COLO829 (cell line): ENCODE measurements at regions not wholly inside any gene's neighbourhood (a gene's known extent, or its start where the extent isn't known, plus 50 kb on each side); places are given as distances from the start of the nearest gene placed in this dataset.
"Not testable (repeated sequence)": the region's sequence is repeated elsewhere in the genome, so short reads cannot be mapped to it uniquely, and the experiment has no call there.

Source experiments
- DNase-seq: peaks from one replicate; pipeline ENCODE4 v3.0.0; 2012; ENCODE audit warnings: low spot score

DNA sequence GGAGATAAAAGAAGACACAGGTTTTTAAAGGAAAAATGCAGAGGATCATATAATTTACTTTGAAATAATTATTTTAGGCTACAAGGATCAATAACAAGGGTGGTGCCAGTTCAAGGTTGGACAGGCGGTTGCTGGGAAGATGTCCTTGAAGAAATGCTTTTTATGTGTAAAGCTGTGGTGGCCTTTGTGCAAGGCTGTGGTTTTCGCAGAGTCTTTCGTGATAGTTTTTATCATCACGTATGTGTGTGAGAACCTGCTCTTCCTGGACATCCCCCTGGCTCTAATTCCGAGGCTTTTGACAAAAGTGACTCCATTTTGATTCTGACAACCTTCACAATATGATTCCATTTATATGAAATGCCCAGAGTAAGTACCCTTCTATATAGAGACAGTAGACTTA, 85.8 kb upstream of the COG2 start:
- no peak for DNase-seq

DNA sequence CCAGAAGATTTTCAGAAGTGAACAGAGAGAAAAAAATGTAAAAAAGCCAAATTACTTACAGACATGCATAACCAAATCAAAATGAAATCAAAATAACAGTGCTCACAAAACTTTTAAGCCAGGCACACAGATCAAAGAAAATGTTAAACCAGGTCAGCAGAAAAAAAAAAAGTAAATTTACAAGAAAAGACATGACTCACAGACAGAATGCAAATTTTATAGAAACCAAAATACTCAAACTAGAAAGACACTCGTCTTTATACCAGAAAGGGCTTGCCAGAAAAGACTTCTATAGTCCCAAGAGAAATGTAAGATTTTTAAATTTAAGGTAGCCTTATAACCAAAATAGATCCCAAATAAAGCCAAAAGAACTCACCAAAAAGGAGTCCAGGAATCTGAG, 86.5 kb upstream of the COG2 start:
- DNase-seq, result no peak

DNA sequence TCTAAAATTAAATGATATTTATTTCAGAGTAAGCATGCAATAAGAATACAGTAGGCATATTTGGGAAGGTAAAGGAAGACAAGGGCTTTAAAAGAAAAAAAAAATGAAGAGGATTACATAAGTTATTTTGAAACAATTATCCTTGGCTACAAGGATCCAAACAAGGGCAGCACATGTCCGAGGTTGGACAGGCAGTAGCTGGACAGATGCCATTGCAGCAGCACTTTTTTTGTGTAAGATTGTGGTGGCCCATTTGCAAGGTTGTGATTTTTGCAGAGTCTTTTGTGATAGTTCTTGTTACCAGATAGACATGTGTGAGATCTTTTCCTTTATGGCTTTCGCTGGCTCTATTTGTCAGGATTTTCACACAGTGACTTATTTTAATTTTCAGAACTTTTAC, 89.4 kb upstream of the COG2 start:
- DNase-seq, result no peak

DNA sequence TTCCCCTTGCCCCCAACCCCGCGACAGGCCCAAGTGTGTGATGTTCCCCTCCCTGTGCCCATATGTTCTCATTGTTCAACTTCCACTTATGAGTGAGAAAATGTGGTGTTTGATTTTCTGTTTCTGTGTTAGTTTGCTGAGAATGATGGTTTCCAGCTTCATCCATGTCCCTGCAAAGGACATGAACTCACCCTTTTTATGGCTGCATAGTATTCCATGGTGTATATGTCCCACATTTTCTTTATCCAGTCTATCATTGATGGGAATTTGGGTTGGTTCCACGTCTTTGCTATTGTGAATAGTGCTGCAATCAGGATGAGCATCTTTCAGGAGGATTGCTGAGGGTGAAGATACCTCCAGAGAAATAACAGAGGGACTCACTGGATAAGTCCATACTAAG, 91.3 kb upstream of the COG2 start:
- not testable (repeated sequence) for DNase-seq

- DNase-seq, result peak; percentile 14
Observed at GRCh38 chr1:230550428-230550827, 91.9 kb upstream of the COG2 start.

DNA sequence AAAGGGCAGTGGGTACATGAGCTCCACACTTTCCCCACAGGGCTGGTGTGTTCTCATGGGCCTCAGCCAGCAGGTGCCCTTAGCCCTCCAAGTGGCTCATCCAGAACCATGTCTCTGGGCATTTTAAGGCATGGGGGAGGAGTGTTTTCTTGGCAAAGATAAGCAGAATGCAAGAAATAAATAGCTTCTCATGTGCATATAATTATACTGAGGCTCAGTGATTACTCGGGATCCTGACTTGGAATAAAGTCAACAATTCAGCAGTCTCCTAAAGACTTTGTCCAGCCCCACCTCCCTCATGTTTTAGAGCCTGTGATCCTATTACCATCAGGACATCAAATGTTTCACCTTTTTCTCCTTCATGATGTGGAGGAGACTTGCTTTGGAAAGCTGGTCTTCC, 92.7 kb upstream of the COG2 start:
- DNase-seq, result no peak

GRCh38 chr1:230548997-230549396, 93.3 kb upstream of the COG2 start:
- DNase-seq, result no peak

GRCh38 chr1:230548357-230548756, 93.9 kb upstream of the COG2 start:
- DNase-seq, result no peak

GRCh38 chr1:230545181-230545580, 97.1 kb upstream of the COG2 start:
- DNase-seq, result no peak

DNA sequence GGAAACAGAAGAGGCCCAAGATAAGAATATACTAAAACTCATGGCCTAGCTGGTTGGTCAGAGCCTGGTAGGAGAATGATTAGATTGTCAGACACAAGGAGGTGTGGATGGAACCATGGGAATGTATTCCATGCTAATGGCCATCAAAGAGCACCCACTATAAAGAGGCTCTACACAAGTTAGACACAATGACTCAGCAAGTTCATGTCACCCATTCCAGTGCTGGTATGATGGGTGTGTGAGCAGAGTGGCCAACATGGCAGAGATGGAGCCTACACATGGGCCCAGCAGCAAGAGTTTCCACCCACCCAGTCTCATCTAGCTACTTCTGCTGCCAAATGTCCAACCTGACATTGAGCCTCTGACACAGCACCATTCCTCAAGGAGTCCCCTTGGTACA, 97.5 kb upstream of the COG2 start:
- DNase-seq, result no peak

DNA sequence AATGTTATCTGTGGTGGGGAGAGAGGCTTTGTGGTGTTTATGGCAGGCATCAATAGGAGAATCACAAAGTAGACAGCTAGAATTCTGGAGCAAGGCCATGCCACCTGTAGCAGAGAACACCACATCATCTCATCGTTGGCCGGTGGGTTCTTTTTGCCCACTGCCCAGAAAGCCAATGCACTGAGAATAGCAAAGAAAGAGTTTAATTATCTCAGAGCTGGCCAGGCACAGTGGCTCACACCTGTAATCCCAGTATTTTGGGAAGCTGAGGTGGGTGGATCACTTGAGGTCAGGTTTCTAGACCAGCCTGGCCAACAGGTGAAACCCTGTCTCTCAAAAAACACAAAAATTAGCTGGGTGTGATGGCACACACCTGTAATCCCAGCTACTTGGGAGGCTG, 99.2 kb upstream of the COG2 start:
- no peak for DNase-seq

DNA sequence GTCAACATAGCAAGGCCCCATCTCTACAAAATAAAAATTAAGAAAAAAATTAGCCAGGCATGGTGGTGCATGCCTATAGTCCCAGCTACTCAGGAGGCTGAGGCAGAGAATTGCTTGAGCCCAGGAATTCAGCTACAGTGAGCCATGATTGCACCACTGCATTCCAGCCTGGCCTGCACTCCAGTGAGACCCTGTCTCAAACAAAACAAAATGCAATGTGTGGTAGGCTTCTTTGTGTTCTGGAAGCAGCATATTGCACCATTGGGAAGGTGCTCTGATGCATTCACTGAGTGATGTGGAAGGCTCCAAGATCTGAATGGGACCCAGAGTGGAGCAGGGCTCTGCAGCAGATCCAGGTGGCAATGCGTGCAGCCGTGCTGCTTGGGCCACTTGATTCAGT, 99.6 kb upstream of the COG2 start:
- DNase-seq, result no peak

DNA sequence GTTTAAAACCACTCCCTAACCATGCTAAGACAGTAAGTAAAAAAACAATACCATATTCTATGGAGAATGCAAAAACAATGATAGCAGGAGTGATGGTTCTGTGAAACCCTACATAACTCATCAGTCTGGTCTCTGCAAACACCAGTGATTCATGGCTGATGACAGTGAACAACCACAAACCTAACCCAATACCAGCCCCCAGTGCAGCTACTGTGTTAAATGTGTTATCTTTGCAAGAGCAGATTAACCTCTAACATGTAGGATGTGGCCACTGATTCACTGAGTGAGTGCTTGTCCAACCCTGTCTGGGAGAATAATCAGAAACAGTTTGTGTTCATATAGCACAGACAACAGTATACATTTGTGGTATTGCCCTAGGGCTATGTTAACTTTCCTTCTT, 100.2 kb upstream of the COG2 start:
- DNase-seq, result no peak

DNA sequence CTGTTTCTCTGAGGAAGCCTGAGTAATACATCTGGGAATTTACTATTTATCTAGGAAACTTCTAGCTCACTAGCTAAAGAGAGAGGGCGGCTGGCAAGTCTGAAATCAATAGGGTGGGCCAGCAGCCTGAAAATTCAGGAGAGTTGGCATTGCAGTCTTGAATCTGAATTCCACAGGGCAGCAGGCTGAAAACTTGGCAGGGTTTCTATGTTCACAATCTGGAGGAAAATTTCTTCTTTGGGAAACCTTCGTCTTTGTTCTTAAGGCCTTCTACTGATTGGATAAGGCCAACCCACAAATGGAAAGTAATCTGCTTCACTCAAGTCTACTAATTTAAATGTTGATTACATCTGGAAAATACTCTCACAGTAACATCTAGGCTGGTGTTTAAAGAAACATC, 101.0 kb upstream of the COG2 start:
- no peak for DNase-seq

GRCh38 chr1:230540421-230541155, 101.7 kb upstream of the COG2 start:
- no peak for DNase-seq

DNA sequence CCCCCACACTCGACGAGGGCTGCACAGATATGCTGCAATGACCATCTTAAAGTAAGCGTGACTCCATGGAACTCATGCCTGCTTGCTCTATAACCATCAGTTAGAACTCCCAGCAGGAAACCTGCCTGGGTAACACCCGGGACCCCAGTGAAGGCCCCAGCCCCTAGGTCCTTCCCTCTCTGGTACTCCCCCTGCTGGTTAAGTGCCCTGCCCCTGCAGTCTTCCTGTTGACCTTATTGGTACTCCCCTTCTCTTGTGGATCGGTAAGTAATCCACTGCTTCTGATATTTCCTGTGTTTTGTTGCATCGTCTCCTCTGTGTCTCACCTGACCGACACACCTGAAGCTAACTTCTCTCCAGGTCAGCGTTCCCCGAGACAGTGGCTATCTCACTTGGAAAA, 104.8 kb upstream of the COG2 start:
- DNase-seq, result no peak

GRCh38 chr1:230536641-230537155, 105.6 kb upstream of the COG2 start:
- DNase-seq, result no peak

- DNase-seq, result no peak
Observed at GRCh38 chr1:230534224-230534623, 108.1 kb upstream of the COG2 start.

GRCh38 chr1:230531103-230531502, 105.0 kb upstream of the PGBD5 start:
- no peak for DNase-seq

- DNase-seq, result no peak
Observed at GRCh38 chr1:230519246-230519645, 93.1 kb upstream of the PGBD5 start.

GRCh38 chr1:230518511-230518910, 92.4 kb upstream of the PGBD5 start:
- DNase-seq, result no peak

DNA sequence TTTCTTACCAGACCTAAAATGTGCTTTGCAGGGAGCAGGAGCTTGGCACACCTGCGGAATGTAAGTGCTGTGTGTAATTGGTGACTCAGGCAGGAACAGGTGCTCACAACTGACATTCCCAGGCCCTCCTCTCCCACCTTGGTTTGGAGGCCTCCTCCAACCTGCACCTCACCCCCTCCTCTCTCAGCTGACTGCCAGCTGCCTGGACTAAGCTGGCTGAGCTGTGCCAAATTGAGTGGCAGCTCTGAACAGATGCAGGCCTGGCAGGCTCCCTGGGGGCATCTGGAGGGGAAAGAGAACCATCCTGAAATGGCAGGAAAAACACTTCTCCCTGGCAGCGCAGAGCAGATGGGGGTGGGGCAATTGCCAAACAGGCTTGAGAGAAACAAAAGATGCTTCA, 91.7 kb upstream of the PGBD5 start:
- no peak for DNase-seq

- no peak for DNase-seq
Observed at GRCh38 chr1:230517326-230517725, 91.2 kb upstream of the PGBD5 start.

GRCh38 chr1:230516889-230517288, 90.8 kb upstream of the PGBD5 start:
- no peak for DNase-seq
